HUES48 (cell line): ENCODE measurements at regions not wholly inside any gene's neighbourhood (a gene's known extent, or its start where the extent isn't known, plus 50 kb on each side); places are given as distances from the start of the nearest gene placed in this dataset.
"Not testable (repeated sequence)": the region's sequence is repeated elsewhere in the genome, so short reads cannot be mapped to it uniquely, and the experiment has no call there.

Source experiments
- H3K27ac ChIP-seq: one replicate; pipeline ENCODE4 v1.7.0; 2013; ENCODE audit warnings: low read depth, low read length, inconsistent platforms
- H3K27me3 ChIP-seq: 2 replicates; pipeline ENCODE4 v1.6.1; 2013; ENCODE audit warnings: mild to moderate bottlenecking, low read length; ENCODE audit not compliant: control insufficient read depth, insufficient read depth
- H3K36me3 ChIP-seq: 2 replicates; pipeline ENCODE4 v1.6.1; 2013; ENCODE audit warnings: low read length; ENCODE audit not compliant: control insufficient read depth, insufficient read depth
- H3K4me1 ChIP-seq: 2 replicates; pipeline ENCODE4 v1.6.1; 2013; ENCODE audit warnings: mild to moderate bottlenecking, low read length; ENCODE audit not compliant: control insufficient read depth, insufficient read depth
- H3K4me3 ChIP-seq: 2 replicates; pipeline ENCODE4 v1.5.1; 2013; ENCODE audit warnings: mild to moderate bottlenecking, low read depth, low read length
- H3K9ac ChIP-seq: 2 replicates; pipeline ENCODE4 v1.6.1; 2013; ENCODE audit warnings: mild to moderate bottlenecking, low read depth, low read length, moderate library complexity
- H3K9me3 ChIP-seq: 2 replicates; pipeline ENCODE4 v1.6.1; 2013; ENCODE audit warnings: low read length; ENCODE audit not compliant: control insufficient read depth, insufficient read depth

DNA sequence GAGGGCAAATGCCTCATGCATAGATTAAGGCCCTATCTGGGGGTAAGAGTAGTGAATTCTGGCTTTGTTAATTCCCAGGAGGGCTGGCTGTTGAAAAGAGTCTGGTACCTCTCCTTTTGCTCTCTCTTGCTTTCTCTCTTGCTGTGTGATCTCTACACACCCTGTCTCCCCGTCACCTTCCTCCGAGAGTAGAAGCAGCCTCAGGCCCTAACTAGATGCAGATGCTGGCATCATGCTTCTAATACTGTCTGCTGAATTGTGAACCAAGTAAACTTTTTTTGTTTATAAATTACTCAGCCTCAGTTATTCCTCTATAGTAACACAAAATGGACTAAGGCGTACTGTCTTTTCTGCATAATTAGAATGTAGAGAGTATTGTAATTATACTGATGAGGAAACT is 908.1 kb downstream of the DIPK2A start:
- H3K36me3 ChIP-seq: no peaks in the 10 kb centered on the region
- H3K9me3 ChIP-seq: no peaks in the 10 kb centered on the region
- H3K27ac ChIP-seq: no peak overlapping the region
- no peaks in the 10 kb centered on the region for H3K27me3 ChIP-seq
- H3K4me3 ChIP-seq: no peak overlapping the region
- no peak overlapping the region for H3K9ac ChIP-seq
- H3K4me1 ChIP-seq: no peaks in the 10 kb centered on the region

GRCh38 chr3:144893980-144894379 is 922.4 kb downstream of the DIPK2A start:
- Histone ChIP-seq H3K27me3 (no peaks in the 10 kb centered on the region), H3K4me1 (no peaks in the 10 kb centered on the region), H3K4me3 (no peak overlapping the region), H3K36me3 (no peaks in the 10 kb centered on the region), H3K27ac (no peak overlapping the region), H3K9me3 (no peaks in the 10 kb centered on the region), H3K9ac (no peak overlapping the region)

- no peak overlapping the region for H3K9ac ChIP-seq
- H3K36me3 ChIP-seq: no peaks in the 10 kb centered on the region
- H3K27me3 ChIP-seq: no peaks in the 10 kb centered on the region
- no peak overlapping the region for H3K4me3 ChIP-seq
- no peaks in the 10 kb centered on the region for H3K9me3 ChIP-seq
- no peak overlapping the region for H3K27ac ChIP-seq
- no peaks in the 10 kb centered on the region for H3K4me1 ChIP-seq
Measured at GRCh38 chr3:144894576-144894975, 923.0 kb downstream of the DIPK2A start.

DNA sequence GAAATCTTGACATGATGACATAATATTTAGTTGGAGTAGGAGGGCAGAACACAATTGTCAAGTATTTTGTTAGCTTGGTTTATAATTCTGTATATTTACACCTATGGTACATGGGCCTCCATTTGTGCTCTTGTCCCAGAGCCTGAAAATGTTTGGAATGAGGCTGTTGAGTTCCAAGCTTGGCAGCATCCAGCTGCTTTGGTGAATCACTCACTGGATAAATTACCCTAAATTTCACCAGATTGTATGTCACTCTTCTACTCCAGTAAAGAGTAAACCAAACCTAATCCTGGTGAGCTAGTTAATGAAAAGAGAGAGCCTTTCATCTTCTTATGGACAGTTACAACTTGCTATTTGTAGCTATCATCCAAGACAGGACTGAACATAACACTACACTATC is 928.7 kb downstream of the DIPK2A start:
- H3K27me3 ChIP-seq: no peaks in the 10 kb centered on the region
- H3K4me3 ChIP-seq: no peak overlapping the region
- H3K27ac ChIP-seq: no peak overlapping the region
- no peaks in the 10 kb centered on the region for H3K4me1 ChIP-seq
- H3K36me3 ChIP-seq: no peaks in the 10 kb centered on the region
- no peak overlapping the region for H3K9ac ChIP-seq
- peaks cover 7% of the 10 kb centered on the region; the same call in 1 of the 2 replicates for H3K9me3 ChIP-seq

GRCh38 chr3:144907581-144907980 is 936.0 kb downstream of the DIPK2A start:
- not testable (repeated sequence) for H3K36me3 ChIP-seq, H3K9me3 ChIP-seq, H3K4me1 ChIP-seq, H3K27me3 ChIP-seq, H3K4me3 ChIP-seq, H3K27ac ChIP-seq, H3K9ac ChIP-seq

DNA sequence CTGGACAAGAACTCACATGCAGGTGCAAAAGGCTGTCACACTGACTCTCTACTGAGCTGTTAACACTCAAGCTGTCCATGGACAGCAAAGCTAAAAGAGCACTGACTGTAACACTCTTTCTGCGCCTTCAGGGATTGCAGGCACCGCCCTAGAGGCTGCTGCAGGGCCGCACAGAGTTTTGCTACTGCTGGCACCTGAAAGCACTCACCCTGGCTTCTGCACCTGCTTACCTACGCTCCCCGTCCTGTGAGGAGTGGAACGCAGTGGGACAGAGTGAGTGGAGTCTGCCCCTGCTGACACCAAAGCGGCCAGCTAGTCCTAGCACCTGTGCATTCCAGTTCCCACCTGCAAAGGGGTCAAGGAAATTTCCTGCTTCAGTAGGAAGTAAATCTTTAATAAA is 941.3 kb downstream of the DIPK2A start:
- H3K36me3 ChIP-seq: no peaks in the 10 kb centered on the region
- no peaks in the 10 kb centered on the region for H3K9me3 ChIP-seq
- no peaks in the 10 kb centered on the region for H3K4me1 ChIP-seq
- H3K4me3 ChIP-seq: no peak overlapping the region
- H3K9ac ChIP-seq: no peak overlapping the region
- H3K27ac ChIP-seq: no peak overlapping the region
- H3K27me3 ChIP-seq: no peaks in the 10 kb centered on the region

- Histone ChIP-seq H3K27ac (no peak overlapping the region), H3K27me3 (no peaks in the 10 kb centered on the region), H3K9ac (no peak overlapping the region), H3K36me3 (no peaks in the 10 kb centered on the region), H3K4me3 (no peak overlapping the region), H3K9me3 (no peaks in the 10 kb centered on the region), H3K4me1 (no peaks in the 10 kb centered on the region)
Measured at GRCh38 chr3:144915202-144915601, 943.6 kb downstream of the DIPK2A start.

DNA sequence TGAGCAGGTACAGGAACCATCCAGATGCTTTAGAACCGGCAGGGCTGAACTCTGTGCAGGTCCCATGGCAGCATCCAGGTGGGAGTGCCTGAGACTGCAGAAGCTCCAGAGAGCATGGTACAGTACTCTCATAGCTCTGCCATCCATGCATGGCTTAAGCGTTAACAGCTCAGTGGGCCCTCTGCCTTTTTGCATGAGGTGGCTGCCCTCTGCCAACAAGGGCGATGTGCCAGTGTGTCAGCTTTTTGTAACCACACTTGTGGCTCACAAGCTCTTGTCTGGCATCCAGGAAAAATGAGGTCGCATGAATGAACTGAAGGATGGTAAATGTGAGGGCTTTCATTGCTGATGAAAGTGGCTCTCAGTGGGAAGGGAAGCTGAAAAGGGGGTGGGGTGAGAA is 950.1 kb downstream of the DIPK2A start:
- Histone ChIP-seq H3K9me3 (no peaks in the 10 kb centered on the region), H3K4me3 (no peak overlapping the region), H3K9ac (no peak overlapping the region), H3K4me1 (no peaks in the 10 kb centered on the region), H3K36me3 (no peaks in the 10 kb centered on the region), H3K27me3 (no peaks in the 10 kb centered on the region), H3K27ac (no peak overlapping the region)

- H3K27me3 ChIP-seq: no peaks in the 10 kb centered on the region
- H3K9ac ChIP-seq: no peak overlapping the region
- H3K4me1 ChIP-seq: no peaks in the 10 kb centered on the region
- no peak overlapping the region for H3K27ac ChIP-seq
- H3K9me3 ChIP-seq: no peaks in the 10 kb centered on the region
- no peaks in the 10 kb centered on the region for H3K36me3 ChIP-seq
- H3K4me3 ChIP-seq: no peak overlapping the region
Measured at GRCh38 chr3:144923046-144923775, 951.6 kb downstream of the DIPK2A start.

GRCh38 chr3:144930431-144930830 is 958.8 kb downstream of the DIPK2A start:
- no peak overlapping the region for H3K9ac ChIP-seq
- no peaks in the 10 kb centered on the region for H3K36me3 ChIP-seq
- H3K27me3 ChIP-seq: no peaks in the 10 kb centered on the region
- H3K4me3 ChIP-seq: no peak overlapping the region
- H3K9me3 ChIP-seq: no peaks in the 10 kb centered on the region
- no peak overlapping the region for H3K27ac ChIP-seq
- no peaks in the 10 kb centered on the region for H3K4me1 ChIP-seq

GRCh38 chr3:144931590-144931989 is 960.0 kb downstream of the DIPK2A start:
- no peaks in the 10 kb centered on the region for H3K36me3 ChIP-seq
- H3K4me3 ChIP-seq: no peak overlapping the region
- no peaks in the 10 kb centered on the region for H3K9me3 ChIP-seq
- no peaks in the 10 kb centered on the region for H3K27me3 ChIP-seq
- no peak overlapping the region for H3K9ac ChIP-seq
- H3K27ac ChIP-seq: no peak overlapping the region
- no peaks in the 10 kb centered on the region for H3K4me1 ChIP-seq
